ENCODE measurements at regions not wholly inside any gene's neighbourhood (a gene's known extent, or its start where the extent isn't known, plus 50 kb on each side); places are given as distances from the start of the nearest gene placed in this dataset.

DNA sequence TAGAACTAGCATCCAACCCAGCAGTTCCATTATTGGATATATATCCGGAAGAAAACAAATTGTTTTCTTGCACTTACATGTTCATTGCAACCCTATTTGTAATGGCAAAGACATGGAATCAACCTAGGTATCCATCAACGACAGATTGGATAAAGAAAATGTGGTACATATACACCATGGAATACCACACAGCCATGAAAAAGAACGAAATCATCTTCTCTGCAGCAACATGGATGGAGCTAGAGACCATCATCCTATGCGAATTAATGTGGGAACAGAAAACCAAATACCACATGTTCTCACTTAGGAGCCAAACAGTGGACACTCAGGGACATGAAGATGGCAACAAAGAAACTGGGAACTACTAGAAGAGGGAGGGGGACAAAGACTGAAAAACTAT lies 352.7 kb downstream of the CDH2 start:
- no peak overlapping the region for H3K27ac ChIP-seq (ENCODE audit: low read depth, low read length)
- H3K9me2 ChIP-seq (ENCODE audit: insufficient read depth): no peaks in the 10 kb centered on the region
- H3K4me1 ChIP-seq (ENCODE audit: control insufficient read depth in 1 of 2, insufficient read depth in 2 of 2, low read length in 2 of 2): no peaks in the 10 kb centered on the region
- CTCF ChIA-PET: no interaction called here
- TF ChIP-seq SIN3A (IDR thresholded peaks at IDR 0.05; ENCODE audit: low read depth) (no peak), EZH2phosphoT487 (IDR thresholded peaks at IDR 0.05; ENCODE audit: borderline replicate concordance) (no peak), SRF (IDR thresholded peaks at IDR 0.05; ENCODE audit: low read depth) (no peak), CEBPB (IDR thresholded peaks at IDR 0.05; ENCODE audit: low read depth) (no peak), POLR2AphosphoS5 (IDR thresholded peaks at IDR 0.05; ENCODE audit: low read depth, low read length) (no peak), RAD21 (IDR thresholded peaks at IDR 0.05; ENCODE audit: low read depth) (no peak), JUND (IDR thresholded peaks at IDR 0.05) (no peak), FOSL1 (IDR thresholded peaks at IDR 0.05; ENCODE audit: low read depth) (no peak), ELF1 (IDR thresholded peaks at IDR 0.05; ENCODE audit: borderline replicate concordance, low read depth) (no peak), YY1 (IDR thresholded peaks at IDR 0.05; ENCODE audit: extremely low read depth, insufficient replicate concordance, low read depth, low read length) (no peak), ZFX (IDR thresholded peaks at IDR 0.05) (no peak), SP1 (IDR thresholded peaks at IDR 0.05; ENCODE audit: low read depth) (no peak), TCF7L2 (IDR thresholded peaks at IDR 0.05; ENCODE audit: borderline replicate concordance, extremely low read depth, insufficient read depth, insufficient read length) (no peak)
- TF ChIP-seq, protein P1, sequence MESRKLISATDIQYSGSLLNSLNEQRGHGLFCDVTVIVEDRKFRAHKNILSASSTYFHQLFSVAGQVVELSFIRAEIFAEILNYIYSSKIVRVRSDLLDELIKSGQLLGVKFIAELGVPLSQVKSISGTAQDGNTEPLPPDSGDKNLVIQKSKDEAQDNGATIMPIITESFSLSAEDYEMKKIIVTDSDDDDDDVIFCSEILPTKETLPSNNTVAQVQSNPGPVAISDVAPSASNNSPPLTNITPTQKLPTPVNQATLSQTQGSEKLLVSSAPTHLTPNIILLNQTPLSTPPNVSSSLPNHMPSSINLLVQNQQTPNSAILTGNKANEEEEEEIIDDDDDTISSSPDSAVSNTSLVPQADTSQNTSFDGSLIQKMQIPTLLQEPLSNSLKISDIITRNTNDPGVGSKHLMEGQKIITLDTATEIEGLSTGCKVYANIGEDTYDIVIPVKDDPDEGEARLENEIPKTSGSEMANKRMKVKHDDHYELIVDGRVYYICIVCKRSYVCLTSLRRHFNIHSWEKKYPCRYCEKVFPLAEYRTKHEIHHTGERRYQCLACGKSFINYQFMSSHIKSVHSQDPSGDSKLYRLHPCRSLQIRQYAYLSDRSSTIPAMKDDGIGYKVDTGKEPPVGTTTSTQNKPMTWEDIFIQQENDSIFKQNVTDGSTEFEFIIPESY (IDR thresholded peaks at IDR 0.05; ENCODE audit: extremely low read depth, insufficient replicate concordance, low read length): no peak
- TF ChIP-seq, protein P2, sequence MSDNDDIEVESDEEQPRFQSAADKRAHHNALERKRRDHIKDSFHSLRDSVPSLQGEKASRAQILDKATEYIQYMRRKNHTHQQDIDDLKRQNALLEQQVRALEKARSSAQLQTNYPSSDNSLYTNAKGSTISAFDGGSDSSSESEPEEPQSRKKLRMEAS (IDR thresholded peaks at IDR 0.05): no peak
- TF ChIP-seq, protein P3, sequence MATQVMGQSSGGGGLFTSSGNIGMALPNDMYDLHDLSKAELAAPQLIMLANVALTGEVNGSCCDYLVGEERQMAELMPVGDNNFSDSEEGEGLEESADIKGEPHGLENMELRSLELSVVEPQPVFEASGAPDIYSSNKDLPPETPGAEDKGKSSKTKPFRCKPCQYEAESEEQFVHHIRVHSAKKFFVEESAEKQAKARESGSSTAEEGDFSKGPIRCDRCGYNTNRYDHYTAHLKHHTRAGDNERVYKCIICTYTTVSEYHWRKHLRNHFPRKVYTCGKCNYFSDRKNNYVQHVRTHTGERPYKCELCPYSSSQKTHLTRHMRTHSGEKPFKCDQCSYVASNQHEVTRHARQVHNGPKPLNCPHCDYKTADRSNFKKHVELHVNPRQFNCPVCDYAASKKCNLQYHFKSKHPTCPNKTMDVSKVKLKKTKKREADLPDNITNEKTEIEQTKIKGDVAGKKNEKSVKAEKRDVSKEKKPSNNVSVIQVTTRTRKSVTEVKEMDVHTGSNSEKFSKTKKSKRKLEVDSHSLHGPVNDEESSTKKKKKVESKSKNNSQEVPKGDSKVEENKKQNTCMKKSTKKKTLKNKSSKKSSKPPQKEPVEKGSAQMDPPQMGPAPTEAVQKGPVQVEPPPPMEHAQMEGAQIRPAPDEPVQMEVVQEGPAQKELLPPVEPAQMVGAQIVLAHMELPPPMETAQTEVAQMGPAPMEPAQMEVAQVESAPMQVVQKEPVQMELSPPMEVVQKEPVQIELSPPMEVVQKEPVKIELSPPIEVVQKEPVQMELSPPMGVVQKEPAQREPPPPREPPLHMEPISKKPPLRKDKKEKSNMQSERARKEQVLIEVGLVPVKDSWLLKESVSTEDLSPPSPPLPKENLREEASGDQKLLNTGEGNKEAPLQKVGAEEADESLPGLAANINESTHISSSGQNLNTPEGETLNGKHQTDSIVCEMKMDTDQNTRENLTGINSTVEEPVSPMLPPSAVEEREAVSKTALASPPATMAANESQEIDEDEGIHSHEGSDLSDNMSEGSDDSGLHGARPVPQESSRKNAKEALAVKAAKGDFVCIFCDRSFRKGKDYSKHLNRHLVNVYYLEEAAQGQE (IDR thresholded peaks at IDR 0.05; ENCODE audit: low read depth): no peak
- TF ChIP-seq, protein P4, sequence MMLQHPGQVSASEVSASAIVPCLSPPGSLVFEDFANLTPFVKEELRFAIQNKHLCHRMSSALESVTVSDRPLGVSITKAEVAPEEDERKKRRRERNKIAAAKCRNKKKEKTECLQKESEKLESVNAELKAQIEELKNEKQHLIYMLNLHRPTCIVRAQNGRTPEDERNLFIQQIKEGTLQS (IDR thresholded peaks at IDR 0.05): no peak
- TF ChIP-seq, protein P5, sequence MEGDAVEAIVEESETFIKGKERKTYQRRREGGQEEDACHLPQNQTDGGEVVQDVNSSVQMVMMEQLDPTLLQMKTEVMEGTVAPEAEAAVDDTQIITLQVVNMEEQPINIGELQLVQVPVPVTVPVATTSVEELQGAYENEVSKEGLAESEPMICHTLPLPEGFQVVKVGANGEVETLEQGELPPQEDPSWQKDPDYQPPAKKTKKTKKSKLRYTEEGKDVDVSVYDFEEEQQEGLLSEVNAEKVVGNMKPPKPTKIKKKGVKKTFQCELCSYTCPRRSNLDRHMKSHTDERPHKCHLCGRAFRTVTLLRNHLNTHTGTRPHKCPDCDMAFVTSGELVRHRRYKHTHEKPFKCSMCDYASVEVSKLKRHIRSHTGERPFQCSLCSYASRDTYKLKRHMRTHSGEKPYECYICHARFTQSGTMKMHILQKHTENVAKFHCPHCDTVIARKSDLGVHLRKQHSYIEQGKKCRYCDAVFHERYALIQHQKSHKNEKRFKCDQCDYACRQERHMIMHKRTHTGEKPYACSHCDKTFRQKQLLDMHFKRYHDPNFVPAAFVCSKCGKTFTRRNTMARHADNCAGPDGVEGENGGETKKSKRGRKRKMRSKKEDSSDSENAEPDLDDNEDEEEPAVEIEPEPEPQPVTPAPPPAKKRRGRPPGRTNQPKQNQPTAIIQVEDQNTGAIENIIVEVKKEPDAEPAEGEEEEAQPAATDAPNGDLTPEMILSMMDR (IDR thresholded peaks at IDR 0.05 in 2 of 3, conservative IDR thresholded peaks at IDR 0.05 in 1 of 3; ENCODE audit: borderline replicate concordance in 1 of 3, insufficient read depth in 1 of 3, low read depth in 2 of 3, low read length in 2 of 3): no peak
- no peak overlapping the region for H3K9ac ChIP-seq (ENCODE audit: low read length)
- RAD21 ChIA-PET (ENCODE audit: low non-redundant PET in 1 of 2, low total read pairs in 2 of 2, uncharacterized antibody in 2 of 2, unreplicated experiment in 2 of 2): no interaction called here
- no peaks in the 10 kb centered on the region for H3K9me3 ChIP-seq (ENCODE audit: control insufficient read depth in 1 of 2, insufficient read depth in 1 of 2, low read depth in 1 of 2, low read length in 2 of 2)
- H2AFZ ChIP-seq (ENCODE audit: low read depth, low read length, poor library complexity, severe bottlenecking): no peak overlapping the region
- no peaks in the 10 kb centered on the region for H3K27me3 ChIP-seq (ENCODE audit: insufficient read depth, low read length)
- no peak overlapping the region for H3K4me3 ChIP-seq (replicated peaks in 1 of 2; ENCODE audit: low read depth in 1 of 2, low read length in 2 of 2)
- DNase-seq (ENCODE audit: low read depth, low spot score): no peak
- POLR2A ChIA-PET: no interaction called here
- no peaks in the 10 kb centered on the region for H3K36me3 ChIP-seq (ENCODE audit: control insufficient read depth in 1 of 2, insufficient read depth in 2 of 2, low read length in 2 of 2)
- no peaks in the 10 kb centered on the region for H3K79me2 ChIP-seq (ENCODE audit: insufficient read depth, low read length)
- intact Hi-C loops (cut with micrococcal nuclease): no loop called here
- H4K20me1 ChIP-seq (ENCODE audit: insufficient read depth): no peaks in the 10 kb centered on the region
- no peak for ATAC-seq
- H3K4me2 ChIP-seq (ENCODE audit: low read length): no peak overlapping the region
- no TSS peak for BruUV-seq (replicated peaks)

All from HCT116 (cell line).